G401 (cell line): ENCODE measurements at regions not wholly inside any gene's neighbourhood (a gene's known extent, or its start where the extent isn't known, plus 50 kb on each side); places are given as distances from the start of the nearest gene placed in this dataset.
"Not testable (repeated sequence)": the region's sequence is repeated elsewhere in the genome, so short reads cannot be mapped to it uniquely, and the experiment has no call there.

ENCODE experiments used
- DNase-seq: peaks from one replicate; pipeline ENCODE4 v3.0.0-alpha.2; 2015; ENCODE audit warnings: low spot score
- in situ Hi-C: cut with HindIII; loops from 2 replicates; pipeline ENCODE4 v1.10.0; 2016; ENCODE audit warnings: low sequenced_read_pairs, mixed read lengths

DNA sequence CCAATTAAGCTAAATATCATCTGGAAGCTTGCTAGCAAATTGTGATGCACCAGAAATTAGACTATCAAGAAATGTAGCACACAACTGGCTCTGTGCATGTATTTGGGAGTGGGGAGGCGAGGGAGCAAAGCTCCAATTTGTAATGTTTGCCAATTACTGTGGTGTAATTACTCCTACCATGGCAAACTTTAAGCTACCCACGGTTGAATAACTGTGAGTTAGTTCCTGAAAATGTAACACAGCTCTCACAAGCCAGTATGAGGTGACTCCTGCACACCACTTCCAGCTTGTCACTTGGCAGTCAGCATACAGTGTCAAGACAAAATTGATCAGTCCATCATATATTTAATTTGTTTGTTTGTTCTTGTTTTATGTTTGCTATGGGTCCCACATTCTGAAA lies 141.2 kb downstream of the TM2D1 start:
- no peak for DNase-seq
- in situ Hi-C loops: no loop called here

DNA sequence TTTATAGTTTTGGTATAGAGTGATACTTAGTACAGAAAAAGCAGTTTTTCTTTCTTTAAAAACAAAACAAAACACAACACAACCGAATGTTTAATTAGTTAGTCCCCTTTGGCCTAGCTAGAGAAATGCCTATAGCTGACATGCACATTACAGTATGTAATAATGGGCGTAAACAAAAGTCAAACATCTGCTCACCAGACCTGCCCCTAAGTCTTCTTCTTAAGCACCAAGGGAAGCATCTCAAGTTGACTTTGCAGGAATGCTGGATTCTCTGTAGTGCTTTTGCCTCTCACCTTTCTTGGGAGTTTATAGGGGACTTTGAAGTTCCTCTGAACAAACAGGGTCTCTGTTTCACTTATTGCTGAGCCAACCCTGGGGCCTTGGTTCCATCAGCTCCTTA lies 143.7 kb downstream of the TM2D1 start:
- no peak for DNase-seq
- in situ Hi-C loops: no loop called here

DNA sequence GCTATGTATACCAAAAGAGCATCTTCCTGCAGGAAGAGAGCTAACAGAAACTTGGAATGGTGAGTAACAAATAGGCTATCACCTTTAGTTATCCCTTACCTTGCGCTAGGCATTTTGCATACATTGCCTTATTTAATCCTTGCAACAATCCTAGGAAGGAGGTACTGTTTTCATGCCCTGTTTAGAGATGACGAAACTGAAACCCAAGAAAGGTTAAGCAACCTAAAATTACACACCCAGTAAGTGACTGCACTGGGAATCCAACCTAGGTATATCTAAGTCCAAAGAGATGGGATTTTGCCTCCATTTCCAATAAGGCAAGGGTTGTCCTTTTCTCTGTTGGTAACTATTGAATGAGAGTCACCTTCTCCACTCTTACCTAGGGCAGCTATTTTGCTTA lies 144.5 kb downstream of the TM2D1 start:
- no peak for DNase-seq
- in situ Hi-C loops: no loop called here

DNA sequence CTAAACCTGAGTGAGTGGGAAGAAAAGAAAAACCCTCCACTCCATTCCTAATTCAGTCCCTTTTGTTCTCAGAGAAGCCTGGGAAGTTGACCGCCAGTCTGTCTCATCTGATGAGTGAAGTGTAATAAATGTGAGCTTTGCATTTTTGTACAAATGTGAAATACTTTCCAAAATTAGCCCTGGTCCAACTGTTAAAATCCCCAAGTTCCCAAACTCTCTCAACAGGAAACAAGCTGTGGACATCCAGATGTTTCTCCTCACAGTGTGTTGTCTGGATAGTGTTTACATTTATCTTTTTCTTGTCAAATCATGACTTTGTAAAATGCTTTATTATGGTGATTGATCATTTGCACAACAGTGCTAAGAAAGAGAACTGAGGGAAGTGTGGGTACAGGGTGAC lies 145.1 kb downstream of the TM2D1 start:
- in situ Hi-C loops: no loop called here
- no peak for DNase-seq

DNA sequence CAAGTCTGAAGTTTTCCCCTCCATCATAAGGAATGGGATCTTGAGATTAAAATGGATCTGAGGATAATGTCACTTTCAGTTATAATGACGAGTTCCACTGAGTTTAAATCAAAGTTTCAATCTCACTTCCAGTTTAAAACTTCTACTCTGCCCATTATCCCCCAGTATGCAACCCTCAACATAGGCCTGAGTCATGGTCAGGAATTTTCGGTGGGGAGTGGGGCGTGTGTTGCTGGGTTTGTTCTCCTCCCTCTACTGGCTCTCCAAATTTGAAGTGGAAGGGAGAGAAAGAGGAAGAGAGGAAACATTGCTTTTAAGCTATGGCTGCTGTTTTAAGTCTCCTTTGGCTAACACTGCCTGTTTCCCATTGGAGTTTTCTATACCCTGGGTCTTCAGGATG lies 152.9 kb downstream of the TM2D1 start:
- in situ Hi-C loops: no loop called here
- DNase-seq: no peak

DNA sequence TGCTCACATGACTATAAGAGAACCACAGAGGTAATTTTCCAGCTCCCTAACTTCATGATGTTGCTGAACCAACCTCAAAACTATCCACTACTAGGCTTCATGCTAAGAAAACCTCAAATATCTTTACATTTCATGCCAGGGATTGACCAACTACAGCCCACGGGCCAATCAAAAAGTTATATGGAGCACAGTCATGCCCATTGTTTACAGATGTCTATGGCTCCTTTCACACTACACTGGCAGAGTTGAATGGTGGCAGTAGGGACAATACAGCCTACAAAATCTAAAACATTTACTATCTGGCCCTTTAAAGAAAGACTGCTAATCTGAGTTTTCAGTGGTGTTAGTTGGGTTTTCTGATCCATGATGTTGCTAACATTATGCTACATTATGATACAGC lies 154.8 kb downstream of the TM2D1 start:
- DNase-seq: no peak
- in situ Hi-C loops: no loop called here

DNA sequence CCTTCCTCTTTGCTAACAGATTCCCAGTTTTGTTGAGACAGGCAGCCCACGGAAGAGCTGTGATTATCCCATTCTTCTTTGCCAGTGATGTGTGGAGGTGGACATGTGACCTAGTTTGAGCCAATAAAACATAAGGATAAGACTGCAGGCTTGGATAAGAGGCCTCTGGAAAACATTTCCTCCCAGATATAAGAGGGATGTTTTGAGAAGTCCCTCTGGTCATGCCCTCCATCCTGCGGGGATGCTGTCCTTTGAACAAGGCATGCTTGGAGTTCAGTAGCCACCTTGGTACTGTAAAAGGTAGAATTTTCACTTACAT lies 155.7 kb downstream of the TM2D1 start:
- in situ Hi-C loops: no loop called here
- DNase-seq: no peak

DNA sequence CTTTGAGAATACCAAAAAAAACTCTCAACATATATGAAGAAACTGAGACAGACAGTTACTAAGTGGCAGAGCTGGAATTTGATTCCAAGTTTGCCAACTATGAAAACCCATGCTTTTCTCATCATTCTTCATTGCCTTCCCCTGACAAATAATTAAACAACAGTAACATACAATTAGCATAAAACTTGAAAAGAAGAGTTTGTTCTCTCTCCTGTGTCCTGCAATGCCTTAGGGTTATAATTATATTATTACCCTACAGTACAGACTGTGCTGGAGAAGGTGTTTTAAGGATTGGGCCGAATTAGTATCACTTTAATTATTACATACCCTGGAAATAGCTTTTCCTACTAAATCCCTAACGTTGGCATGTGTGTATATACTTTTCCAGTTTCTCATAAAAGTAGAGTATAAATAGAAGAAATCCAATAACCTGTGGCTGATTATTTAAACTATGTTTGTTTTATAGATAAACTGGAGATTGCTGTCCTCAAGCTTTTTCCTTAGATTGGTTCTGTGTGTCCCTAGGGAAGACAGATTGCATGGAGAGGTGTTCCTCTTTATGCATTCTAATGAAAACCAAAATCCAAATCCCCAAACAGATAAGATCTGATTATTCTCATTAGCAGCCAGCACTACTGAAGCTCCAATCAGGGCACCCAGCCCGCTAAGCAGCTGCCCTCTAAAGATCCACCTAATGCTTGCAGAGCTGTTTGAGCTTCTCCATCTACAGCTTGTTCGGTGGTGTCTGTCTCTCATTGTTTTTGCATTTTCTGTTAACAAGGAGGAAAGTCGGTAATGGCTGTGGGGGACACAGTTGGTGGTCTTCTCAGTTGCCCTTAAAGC lies 156.3 kb downstream of the TM2D1 start:
- DNase-seq: no peak
- in situ Hi-C loops: no loop called here

DNA sequence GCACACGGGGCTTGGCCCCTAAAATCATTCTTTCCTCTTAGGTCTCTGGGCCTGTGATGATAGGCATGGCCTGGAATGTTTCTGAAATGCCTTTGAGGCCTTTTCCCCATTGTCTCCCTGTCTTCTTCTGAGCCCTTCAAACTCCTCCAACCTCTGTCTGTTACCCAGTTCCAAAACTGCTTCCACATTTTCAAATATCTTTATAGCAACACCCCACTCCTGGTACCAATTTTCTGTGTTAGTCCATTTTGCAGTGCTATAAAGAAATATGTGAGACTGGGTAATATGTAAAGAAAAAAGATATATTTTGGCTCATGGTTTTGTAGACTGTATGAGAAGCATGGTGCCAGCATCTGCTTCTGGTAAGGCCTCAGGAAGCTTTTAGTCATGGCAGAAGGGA lies 158.8 kb downstream of the TM2D1 start:
- DNase-seq: no peak
- in situ Hi-C loops: no loop called here

DNA sequence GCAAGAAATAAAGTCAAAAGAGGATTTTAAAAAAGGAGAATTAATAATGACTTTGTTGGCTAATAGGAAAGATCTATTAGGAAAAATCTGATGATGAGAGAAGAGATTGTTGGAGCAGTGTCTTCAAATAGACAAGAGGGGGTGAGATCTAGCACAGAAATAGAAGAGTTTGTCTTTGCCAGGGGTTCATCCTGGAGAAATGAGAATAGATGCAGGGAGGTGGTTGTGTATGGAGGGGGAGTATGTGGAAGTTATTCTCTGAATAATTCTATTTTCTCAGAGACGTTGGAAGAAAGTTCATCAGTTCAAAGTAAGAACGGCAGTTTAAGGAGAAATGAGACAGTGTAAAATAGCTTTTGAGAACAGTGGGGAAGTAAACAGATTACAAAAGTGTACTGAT lies 161.3 kb downstream of the TM2D1 start:
- in situ Hi-C loops: no loop called here

DNA sequence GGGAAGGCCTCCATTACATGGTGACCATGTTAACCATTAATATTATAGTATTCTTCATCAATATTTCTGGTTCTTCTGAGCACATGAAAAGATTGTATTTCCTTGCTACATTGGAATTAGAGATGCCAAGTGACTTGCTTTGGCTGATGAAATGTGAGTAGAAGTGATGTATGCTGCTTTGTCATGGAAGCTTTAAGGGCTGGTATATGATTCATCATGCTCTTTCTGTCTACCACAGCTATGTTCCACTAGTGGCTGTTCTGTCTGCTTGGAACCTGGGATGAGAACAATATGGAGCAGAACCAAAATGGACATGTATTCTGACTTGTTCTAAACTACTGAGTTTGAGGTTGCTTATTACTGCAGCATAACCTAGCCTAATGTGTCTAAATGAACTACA lies 163.3 kb downstream of the TM2D1 start:
- in situ Hi-C loops: no loop called here
- no peak for DNase-seq

More for the DNA sequence above, 161.3 kb downstream of the TM2D1 start:
- DNase-seq: no peak

DNA sequence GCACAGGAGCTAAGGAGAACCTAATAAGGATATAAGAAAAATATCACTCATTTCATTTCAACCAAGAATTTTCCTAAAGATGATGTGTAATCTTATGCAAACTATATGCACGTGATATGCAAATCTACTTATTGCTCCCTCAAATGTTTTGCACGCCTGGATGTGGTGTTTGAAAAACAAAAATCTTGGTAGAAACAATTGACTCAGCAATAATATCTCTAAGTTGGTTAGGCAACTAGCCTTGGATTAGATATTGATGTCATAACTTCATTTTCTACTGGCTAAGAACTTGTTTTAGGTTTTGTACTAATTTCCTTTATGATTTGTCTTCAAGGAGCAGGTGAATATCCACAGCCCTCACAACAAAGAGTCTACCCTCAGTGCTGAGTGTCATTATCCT lies 164.6 kb downstream of the TM2D1 start:
- DNase-seq: no peak
- in situ Hi-C loops: no loop called here

DNA sequence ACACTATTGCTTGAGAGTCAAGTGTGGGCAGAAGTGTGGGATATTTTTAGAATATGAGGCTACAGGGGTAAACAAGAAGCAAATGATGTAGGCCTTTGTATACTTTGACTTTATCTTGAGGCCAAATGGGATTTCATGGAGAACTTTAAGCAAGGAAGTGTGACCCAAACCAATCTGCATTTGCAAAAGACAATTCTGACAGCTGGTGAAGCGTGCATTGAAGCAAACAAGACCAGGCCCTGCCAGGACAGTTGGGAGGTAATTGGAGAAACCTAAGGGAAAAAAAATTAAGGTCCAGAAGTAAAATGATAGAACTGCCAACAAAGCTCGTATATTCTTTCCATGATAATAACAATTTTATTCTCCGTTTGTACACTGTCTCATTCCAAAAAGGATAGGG lies 168.3 kb downstream of the TM2D1 start:
- in situ Hi-C loops: no loop called here
- no peak for DNase-seq

DNA sequence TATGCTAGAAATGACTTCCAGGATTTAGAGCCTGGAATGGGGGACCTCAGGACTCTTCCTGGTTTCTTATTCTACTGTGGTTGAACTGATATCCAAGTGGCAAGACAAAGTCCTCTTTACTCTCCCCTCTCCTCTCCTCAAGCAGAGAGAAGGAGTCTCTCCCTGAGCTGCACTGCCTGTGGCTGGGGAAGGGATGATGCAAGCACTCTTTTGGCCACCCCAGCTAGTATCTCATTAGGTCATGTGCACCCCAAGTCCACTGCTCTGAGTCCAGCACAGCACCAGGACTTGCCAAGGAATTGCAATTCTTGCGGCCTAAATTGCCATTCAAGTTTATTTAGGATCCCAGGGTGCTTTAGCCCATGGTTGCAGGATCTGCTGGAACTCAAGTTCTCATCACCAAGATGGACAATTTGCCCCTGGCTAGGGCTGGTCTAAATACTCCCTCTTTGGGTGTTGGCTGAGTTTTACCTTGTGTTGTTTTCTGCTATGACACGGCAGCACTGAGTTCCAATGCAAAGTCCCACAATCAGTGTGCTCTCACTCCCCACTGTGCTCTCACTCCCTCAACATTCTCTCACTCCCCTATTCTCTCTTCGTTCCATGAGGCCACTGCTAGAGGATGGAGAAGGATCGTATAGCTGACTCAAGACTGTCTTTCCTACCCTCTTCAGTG lies 172.2 kb downstream of the TM2D1 start:
- no peak for DNase-seq
- in situ Hi-C loops: no loop called here

DNA sequence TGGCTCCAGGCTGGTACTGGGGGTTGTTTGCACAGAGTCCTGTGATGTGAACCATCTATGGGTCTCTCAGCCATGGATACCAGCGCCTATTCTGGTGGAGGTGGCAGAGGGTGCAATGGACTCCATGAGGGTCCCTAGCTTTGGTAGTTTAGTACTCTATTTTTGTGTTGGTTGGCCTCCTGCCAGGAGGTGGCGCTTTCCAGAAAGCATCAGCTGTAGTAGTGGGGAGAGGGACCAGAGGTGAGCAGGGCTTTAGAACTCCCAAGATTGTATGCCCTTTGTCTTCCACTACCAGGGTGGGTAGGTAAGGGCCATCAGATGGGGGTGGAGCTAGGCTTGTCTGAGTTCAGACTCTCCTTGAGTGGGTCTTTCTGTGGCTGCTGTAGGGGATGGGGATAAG lies 177.6 kb downstream of the TM2D1 start:
- in situ Hi-C loops, DNase-seq: not testable (repeated sequence)

DNA sequence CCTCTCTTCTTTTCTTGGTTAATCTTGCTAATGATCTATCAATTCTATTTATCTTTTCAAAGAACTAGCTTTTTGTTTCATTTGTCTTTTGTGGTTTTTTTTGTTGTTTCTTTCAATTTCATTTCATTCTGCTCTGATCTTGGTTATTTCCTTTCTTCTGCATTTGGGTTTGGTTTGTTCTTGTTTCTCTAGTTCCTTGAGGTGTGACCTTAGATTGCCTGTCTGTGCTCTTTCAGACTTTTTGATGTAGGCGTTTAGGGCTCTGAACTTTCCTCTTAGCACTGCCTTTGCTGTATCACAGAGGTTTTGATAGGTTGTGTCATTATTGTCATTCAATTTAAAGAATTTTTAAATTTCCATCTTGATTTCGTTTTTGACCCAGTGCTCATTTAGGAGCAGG lies 180.1 kb downstream of the TM2D1 start:
- in situ Hi-C loops, DNase-seq: not testable (repeated sequence)

DNA sequence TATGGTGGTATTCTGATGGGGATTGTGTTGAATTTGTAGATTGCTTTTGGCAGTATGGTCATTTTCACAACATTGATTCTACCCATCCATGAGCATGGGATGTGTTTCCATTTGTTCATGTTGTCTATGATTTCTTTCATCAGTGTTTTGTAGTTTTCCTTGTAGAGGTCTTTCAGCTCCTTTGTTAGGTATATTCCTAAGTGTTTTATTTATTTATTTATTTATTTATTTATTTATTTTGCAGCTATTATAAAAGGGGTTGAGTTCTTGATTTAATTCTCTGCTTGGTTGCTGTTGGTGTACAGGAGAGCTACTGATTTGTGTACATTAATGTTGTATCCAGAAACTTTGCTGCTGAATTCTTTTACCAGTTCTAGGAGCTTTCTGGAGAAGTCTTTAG lies 181.4 kb downstream of the TM2D1 start:
- DNase-seq, in situ Hi-C loops: not testable (repeated sequence)

DNA sequence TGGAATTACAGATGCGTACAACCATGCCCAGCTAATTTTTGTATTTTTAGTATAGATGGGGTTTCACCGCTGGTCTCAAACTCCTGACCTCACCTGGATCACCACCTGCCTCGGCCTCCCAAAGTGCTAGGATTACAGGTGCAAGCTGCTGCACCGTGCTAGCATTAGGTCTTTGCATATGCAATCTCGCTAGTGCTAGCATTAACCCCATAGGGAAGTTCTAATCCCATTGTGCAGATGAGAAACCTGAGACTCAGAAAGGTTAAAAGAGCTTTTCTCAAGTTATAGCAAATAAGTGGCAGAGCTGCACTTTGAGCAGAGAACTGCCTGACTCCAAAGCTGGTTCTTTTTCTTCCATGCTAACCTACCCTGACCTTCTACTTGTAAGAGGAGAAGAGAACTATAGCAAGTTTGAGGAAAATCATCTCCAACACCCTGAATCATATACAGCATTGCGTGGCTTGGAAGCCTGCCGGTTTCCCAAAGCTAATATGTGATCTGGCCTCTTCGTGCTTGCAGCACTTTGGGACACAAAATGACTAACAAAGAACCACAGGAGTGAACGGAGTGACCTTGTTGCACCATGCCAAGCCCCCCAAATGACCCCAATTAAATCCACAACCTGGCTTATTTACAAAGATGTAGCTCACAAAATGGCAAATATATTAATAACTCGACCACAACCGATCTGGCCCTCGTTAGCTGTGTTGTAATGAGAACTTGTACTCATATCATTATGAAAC lies 185.1 kb downstream of the TM2D1 start:
- DNase-seq: no peak
- in situ Hi-C loops: no loop called here

DNA sequence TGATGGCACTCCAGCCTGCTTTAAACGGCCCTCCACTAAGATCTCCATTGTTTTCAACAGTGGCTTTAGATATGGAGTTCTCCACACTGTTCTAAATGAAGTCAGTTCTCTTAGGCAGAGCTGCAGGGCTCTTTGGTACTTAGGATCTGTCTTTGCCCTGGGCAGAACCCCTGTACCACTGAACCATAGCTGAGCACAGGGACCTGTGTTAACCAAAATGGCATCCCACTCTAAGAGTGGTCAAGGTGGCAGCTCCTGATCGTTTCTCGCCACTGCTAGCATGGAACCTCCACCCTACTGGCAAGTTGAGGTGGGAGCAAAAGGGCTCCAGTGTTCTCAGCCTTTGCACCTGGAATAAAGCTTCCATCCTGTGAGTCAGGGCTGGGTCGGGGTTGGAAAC lies 186.7 kb downstream of the TM2D1 start:
- in situ Hi-C loops: no loop called here
- no peak for DNase-seq
